ENCODE measurements at regions not wholly inside any gene's neighbourhood (a gene's known extent, or its start where the extent isn't known, plus 50 kb on each side); places are given as distances from the start of the nearest gene placed in this dataset.

GRCh38 chr10:118513174-118513573, 82.3 kb downstream of the PRLHR start:
- no peak for TF ChIP-seq CTCF (IDR thresholded peaks at IDR 0.05; ENCODE audit: insufficient read depth, low read length, poor library complexity, severe bottlenecking)
- Histone ChIP-seq H3K36me3 (ENCODE audit: control insufficient read depth, insufficient read depth, low read length) (no peaks in the 10 kb centered on the region), H3K4me3 (replicated peaks; ENCODE audit: low read depth, low read length) (no peak overlapping the region), H3K27me3 (replicated peaks; ENCODE audit: control insufficient read depth, insufficient read depth, low read length) (no peaks in the 10 kb centered on the region)
- DNase-seq (ENCODE audit: extremely low read depth, insufficient read length) = no peak

DNA sequence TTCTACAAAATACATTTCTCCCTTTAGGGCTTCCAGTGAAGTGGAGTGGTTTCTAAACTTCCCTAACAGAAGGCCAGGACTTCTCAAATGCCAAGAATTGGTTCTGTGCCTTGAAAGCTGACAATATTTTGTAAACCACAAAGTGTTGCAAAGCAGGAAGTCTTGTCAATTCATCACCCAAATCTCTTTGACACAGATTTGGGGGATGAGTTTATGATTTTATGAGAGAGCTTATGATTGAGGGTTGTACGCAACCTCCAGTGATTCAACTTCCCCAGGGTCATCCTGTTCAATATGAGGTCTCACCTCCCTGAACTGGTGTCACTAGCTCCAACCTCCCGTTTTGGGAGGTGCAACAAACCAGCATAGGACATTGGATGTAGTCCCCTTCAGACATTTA, 83.7 kb downstream of the PRLHR start:
- no peak for DNase-seq (ENCODE audit: extremely low read depth, insufficient read length)
- H3K4me3 ChIP-seq (replicated peaks; ENCODE audit: low read depth, low read length) = no peak overlapping the region
- H3K36me3 ChIP-seq (ENCODE audit: control insufficient read depth, insufficient read depth, low read length) = no peaks in the 10 kb centered on the region
- TF ChIP-seq CTCF (IDR thresholded peaks at IDR 0.05; ENCODE audit: insufficient read depth, low read length, poor library complexity, severe bottlenecking) = no peak
- H3K27me3 ChIP-seq (replicated peaks; ENCODE audit: control insufficient read depth, insufficient read depth, low read length) = no peaks in the 10 kb centered on the region

DNA sequence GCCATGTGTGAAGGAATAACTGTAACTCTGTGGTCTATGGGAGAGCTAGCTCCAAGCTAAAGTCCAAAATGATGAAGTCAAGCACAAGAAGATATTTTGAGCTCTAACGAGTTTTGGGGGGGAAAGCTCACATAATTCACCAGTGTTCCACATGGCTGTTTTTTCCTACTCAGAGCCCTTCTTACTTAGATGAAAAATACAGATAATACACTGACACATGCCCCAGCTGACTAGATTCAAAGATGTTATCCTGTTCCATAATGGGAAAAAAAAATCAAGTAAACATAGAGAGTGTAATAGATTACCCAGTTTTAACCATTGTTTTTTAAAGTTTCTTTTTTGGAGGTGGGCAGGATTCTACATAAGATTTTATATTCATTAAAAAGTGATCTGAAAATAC, 86.6 kb downstream of the PRLHR start:
- Histone ChIP-seq H3K4me3 (replicated peaks; ENCODE audit: low read depth, low read length) (no peak overlapping the region), H3K27me3 (replicated peaks; ENCODE audit: control insufficient read depth, insufficient read depth, low read length) (no peaks in the 10 kb centered on the region), H3K36me3 (ENCODE audit: control insufficient read depth, insufficient read depth, low read length) (no peaks in the 10 kb centered on the region)
- DNase-seq (ENCODE audit: extremely low read depth, insufficient read length) = no peak
- no peak for TF ChIP-seq CTCF (IDR thresholded peaks at IDR 0.05; ENCODE audit: insufficient read depth, low read length, poor library complexity, severe bottlenecking)

GRCh38 chr10:118508355-118508754, 87.1 kb downstream of the PRLHR start:
- Histone ChIP-seq H3K36me3 (ENCODE audit: control insufficient read depth, insufficient read depth, low read length) (no peaks in the 10 kb centered on the region), H3K27me3 (replicated peaks; ENCODE audit: control insufficient read depth, insufficient read depth, low read length) (no peaks in the 10 kb centered on the region), H3K4me3 (replicated peaks; ENCODE audit: low read depth, low read length) (no peak overlapping the region)
- no peak for DNase-seq (ENCODE audit: extremely low read depth, insufficient read length)
- no peak for TF ChIP-seq CTCF (IDR thresholded peaks at IDR 0.05; ENCODE audit: insufficient read depth, low read length, poor library complexity, severe bottlenecking)

GRCh38 chr10:118506671-118507590, 88.5 kb downstream of the PRLHR start:
- H3K36me3 ChIP-seq (ENCODE audit: control insufficient read depth, insufficient read depth, low read length) = no peaks in the 10 kb centered on the region
- no peak overlapping the region for H3K4me3 ChIP-seq (replicated peaks; ENCODE audit: low read depth, low read length)
- no peak for TF ChIP-seq CTCF (IDR thresholded peaks at IDR 0.05; ENCODE audit: insufficient read depth, low read length, poor library complexity, severe bottlenecking)
- no peak for DNase-seq (ENCODE audit: extremely low read depth, insufficient read length)
- no peaks in the 10 kb centered on the region for H3K27me3 ChIP-seq (replicated peaks; ENCODE audit: control insufficient read depth, insufficient read depth, low read length)
